Caco-2 (cell line): ENCODE measurements at regions not wholly inside any gene's neighbourhood (a gene's known extent, or its start where the extent isn't known, plus 50 kb on each side); places are given as distances from the start of the nearest gene placed in this dataset.

Experiments used
- BruUV-seq: library from RNA; stranded (reverse); fragments of 400-500 nt; replicated peaks from 2 replicates; lab custom pipeline; 2021; lab: Mats Ljungman, UMichigan
- CTCF ChIA-PET: fragments of 300-600 bp; sonication (Branson Sonifier 250); formaldehyde crosslinking; loops from one replicate; lab custom pipeline; 2022; ENCODE audit warnings: antibody characterized with exemption; lab: Charles Lee
- POLR2A ChIA-PET: fragments of 300-600 bp; sonication (Branson Sonifier 250); formaldehyde crosslinking; loops from one replicate; lab custom pipeline; 2022; ENCODE audit warnings: antibody characterized with exemption; lab: Charles Lee
- DNase-seq, 2 experiments: peaks; one replicate each; pipeline versions ENCODE4 v3.0.0 to v3.0.0-alpha.2; 2020 to 2022
- H3K27me3 ChIP-seq: replicated peaks from 2 replicates; pipeline ENCODE4 v1.6.0; 2011; ENCODE audit warnings: low read length; ENCODE audit not compliant: control insufficient read depth, insufficient read depth
- H3K36me3 ChIP-seq: 2 replicates; pipeline ENCODE4 v1.5.1; 2011; ENCODE audit warnings: low read length; ENCODE audit not compliant: control insufficient read depth, insufficient read depth
- H3K4me1 ChIP-seq: fragments of 250-450 bp; sonication (Bioruptor Pico); 2 replicates; pipeline ENCODE4 v1.5.1; 2020; ENCODE audit warnings: mild to moderate bottlenecking
- H3K4me3 ChIP-seq: 2 replicates; pipeline ENCODE4 v1.5.1; 2011; ENCODE audit warnings: low read depth, mild to moderate bottlenecking, control low read depth, low read length
- H3K9me3 ChIP-seq: fragments of 250-450 bp; sonication (Bioruptor Pico); 2 replicates; pipeline ENCODE4 v1.5.1; 2020; ENCODE audit warnings: mild to moderate bottlenecking, moderate library complexity
- H3K27ac Mint-ChIP-seq: one replicate; pipeline ENCODE4 v1.8.0; 2022; ENCODE audit warnings: mixed read lengths; ENCODE audit not compliant: unreplicated experiment
- H3K27me3 Mint-ChIP-seq: one replicate; pipeline ENCODE4 v1.8.0; 2022; ENCODE audit warnings: mixed read lengths; ENCODE audit not compliant: insufficient read depth, unreplicated experiment
- H3K36me3 Mint-ChIP-seq: one replicate; pipeline ENCODE4 v1.8.0; 2022; ENCODE audit warnings: mild to moderate bottlenecking, mixed read lengths; ENCODE audit not compliant: insufficient read depth, unreplicated experiment
- H3K4me1 Mint-ChIP-seq: one replicate; pipeline ENCODE4 v1.8.0; 2022; ENCODE audit warnings: low read depth, mixed read lengths; ENCODE audit not compliant: unreplicated experiment
- H3K4me3 Mint-ChIP-seq: one replicate; pipeline ENCODE4 v1.8.0; 2022; ENCODE audit warnings: mild to moderate bottlenecking, moderate library complexity, mixed read lengths; ENCODE audit not compliant: unreplicated experiment
- H3K9me3 Mint-ChIP-seq: one replicate; pipeline ENCODE4 v1.8.0; 2022; ENCODE audit warnings: mixed read lengths; ENCODE audit not compliant: unreplicated experiment
- intact Hi-C: fragments of 100-400 bp; cut with micrococcal nuclease; formaldehyde crosslinking; loops from one replicate; pipeline ENCODE4 v1.10.0; 2022; ENCODE audit not compliant: unreplicated experiment
- TF ChIP-seq, protein P1 (sequence below), 2 experiments: fragments of 200-600 bp in 1 of 2; IDR thresholded peaks; 1 replicate in 1 of 2; 2 replicates in 1 of 2; pipeline versions ENCODE4 v1.5.1 to v1.8.0; 2011 to 2022; ENCODE audit warnings: antibody characterized with exemption in 1 of 2, control low read depth in 1 of 2, inconsistent platforms in 1 of 2, low read depth in 1 of 2, low read length in 1 of 2, mild to moderate bottlenecking in 1 of 2, moderate library complexity in 1 of 2; ENCODE audit not compliant: insufficient read depth in 1 of 2, severe bottlenecking in 1 of 2, unreplicated experiment in 1 of 2

- DNase-seq = no peak
- POLR2A ChIA-PET = no interaction called here
- CTCF ChIA-PET = interaction anchor here (0.6 kb wide), 1 partner anchor 424 kb away, joined by 4 read pairs; no protein-coding TSS in a partner anchor
- Mint-ChIP-seq H3K4me1 (no peaks in the 10 kb centered on the region), H3K9me3 (no peaks in the 10 kb centered on the region), H3K27ac (no peak overlapping the region), H3K27me3 (peaks cover 5% of the 10 kb centered on the region), H3K36me3 (no peaks in the 10 kb centered on the region), H3K4me3 (no peak overlapping the region)
- H3K4me1 ChIP-seq = no peaks in the 10 kb centered on the region
- BruUV-seq = no TSS peak
- H3K9me3 ChIP-seq = no peaks in the 10 kb centered on the region
- no peaks in the 10 kb centered on the region for H3K36me3 ChIP-seq
- H3K4me3 ChIP-seq = no peak overlapping the region
- no peaks in the 10 kb centered on the region for H3K27me3 ChIP-seq
- TF ChIP-seq, protein P1, sequence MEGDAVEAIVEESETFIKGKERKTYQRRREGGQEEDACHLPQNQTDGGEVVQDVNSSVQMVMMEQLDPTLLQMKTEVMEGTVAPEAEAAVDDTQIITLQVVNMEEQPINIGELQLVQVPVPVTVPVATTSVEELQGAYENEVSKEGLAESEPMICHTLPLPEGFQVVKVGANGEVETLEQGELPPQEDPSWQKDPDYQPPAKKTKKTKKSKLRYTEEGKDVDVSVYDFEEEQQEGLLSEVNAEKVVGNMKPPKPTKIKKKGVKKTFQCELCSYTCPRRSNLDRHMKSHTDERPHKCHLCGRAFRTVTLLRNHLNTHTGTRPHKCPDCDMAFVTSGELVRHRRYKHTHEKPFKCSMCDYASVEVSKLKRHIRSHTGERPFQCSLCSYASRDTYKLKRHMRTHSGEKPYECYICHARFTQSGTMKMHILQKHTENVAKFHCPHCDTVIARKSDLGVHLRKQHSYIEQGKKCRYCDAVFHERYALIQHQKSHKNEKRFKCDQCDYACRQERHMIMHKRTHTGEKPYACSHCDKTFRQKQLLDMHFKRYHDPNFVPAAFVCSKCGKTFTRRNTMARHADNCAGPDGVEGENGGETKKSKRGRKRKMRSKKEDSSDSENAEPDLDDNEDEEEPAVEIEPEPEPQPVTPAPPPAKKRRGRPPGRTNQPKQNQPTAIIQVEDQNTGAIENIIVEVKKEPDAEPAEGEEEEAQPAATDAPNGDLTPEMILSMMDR (IDR thresholded peaks at IDR 0.05; ENCODE audit: insufficient read depth in 1 of 2, low read depth in 1 of 2, low read length in 1 of 2, severe bottlenecking in 1 of 2, unreplicated experiment in 1 of 2) = no peak
- intact Hi-C loops = loop anchor here (10.0 kb wide), 1 partner anchor 287 kb away; no protein-coding TSS in a partner anchor
These were observed 142.6 kb upstream of the LSM8 start for GRCh38 chr7:118041251-118041878.

GRCh38 chr7:118045629-118046028, 138.3 kb upstream of the LSM8 start:
- H3K27ac Mint-ChIP-seq = no peak overlapping the region
- no peaks in the 10 kb centered on the region for H3K4me1 Mint-ChIP-seq
- H3K36me3 ChIP-seq = no peaks in the 10 kb centered on the region
- H3K27me3 ChIP-seq = no peaks in the 10 kb centered on the region
- TF ChIP-seq, protein P1 (IDR thresholded peaks at IDR 0.05; ENCODE audit: insufficient read depth in 1 of 2, low read depth in 1 of 2, low read length in 1 of 2, severe bottlenecking in 1 of 2, unreplicated experiment in 1 of 2) = no peak
- H3K27me3 Mint-ChIP-seq = no peaks in the 10 kb centered on the region
- intact Hi-C loops = loop anchor here (10.0 kb wide), 1 partner anchor 291 kb away; no protein-coding TSS in a partner anchor
- H3K4me3 Mint-ChIP-seq = no peak overlapping the region
- BruUV-seq = no TSS peak
- CTCF ChIA-PET = no interaction called here
- no peaks in the 10 kb centered on the region for H3K4me1 ChIP-seq
- no peaks in the 10 kb centered on the region for H3K9me3 ChIP-seq
- H3K4me3 ChIP-seq = no peak overlapping the region
- no peaks in the 10 kb centered on the region for H3K9me3 Mint-ChIP-seq
- H3K36me3 Mint-ChIP-seq = no peaks in the 10 kb centered on the region
- DNase-seq = no peak
- POLR2A ChIA-PET = no interaction called here

- Mint-ChIP-seq H3K27ac (no peak overlapping the region), H3K4me3 (no peak overlapping the region)
- no peaks in the 10 kb centered on the region for H3K27me3 ChIP-seq
These were observed 137.9 kb upstream of the LSM8 start for GRCh38 chr7:118046086-118046485.

More at GRCh38 chr7:118046086-118046485, 137.9 kb upstream of the LSM8 start:
- no peaks in the 10 kb centered on the region for H3K9me3 ChIP-seq
- no TSS peak for BruUV-seq
- ChIA-PET POLR2A (no interaction called here), CTCF (no interaction called here)
- Mint-ChIP-seq H3K27me3 (no peaks in the 10 kb centered on the region), H3K9me3 (no peaks in the 10 kb centered on the region), H3K4me1 (no peaks in the 10 kb centered on the region), H3K36me3 (no peaks in the 10 kb centered on the region)
- H3K4me3 ChIP-seq = no peak overlapping the region
- intact Hi-C loops = loop anchor here (10.0 kb wide), 1 partner anchor 291 kb away; no protein-coding TSS in a partner anchor
- TF ChIP-seq, protein P1 (IDR thresholded peaks at IDR 0.05; ENCODE audit: insufficient read depth in 1 of 2, low read depth in 1 of 2, low read length in 1 of 2, severe bottlenecking in 1 of 2, unreplicated experiment in 1 of 2) = no peak
- DNase-seq = no peak
- H3K36me3 ChIP-seq = no peaks in the 10 kb centered on the region
- H3K4me1 ChIP-seq = no peaks in the 10 kb centered on the region
